HG03442 (cell line): ENCODE measurements at regions not wholly inside any gene's neighbourhood (a gene's known extent, or its start where the extent isn't known, plus 50 kb on each side); places are given as distances from the start of the nearest gene placed in this dataset.
"Not testable (repeated sequence)": the region's sequence is repeated elsewhere in the genome, so short reads cannot be mapped to it uniquely, and the experiment has no call there.

ENCODE experiments used
- ATAC-seq: cut with Tn5 transposase; IDR thresholded peaks from one replicate; pipeline ENCODE4 v1.9.1; 2021; ENCODE audit warnings: mild to moderate bottlenecking, moderate library complexity; ENCODE audit not compliant: unreplicated experiment

GRCh38 chr12:92987362-92987761 lies 58.3 kb upstream of the EEA1 start:
- ATAC-seq = no peak

DNA sequence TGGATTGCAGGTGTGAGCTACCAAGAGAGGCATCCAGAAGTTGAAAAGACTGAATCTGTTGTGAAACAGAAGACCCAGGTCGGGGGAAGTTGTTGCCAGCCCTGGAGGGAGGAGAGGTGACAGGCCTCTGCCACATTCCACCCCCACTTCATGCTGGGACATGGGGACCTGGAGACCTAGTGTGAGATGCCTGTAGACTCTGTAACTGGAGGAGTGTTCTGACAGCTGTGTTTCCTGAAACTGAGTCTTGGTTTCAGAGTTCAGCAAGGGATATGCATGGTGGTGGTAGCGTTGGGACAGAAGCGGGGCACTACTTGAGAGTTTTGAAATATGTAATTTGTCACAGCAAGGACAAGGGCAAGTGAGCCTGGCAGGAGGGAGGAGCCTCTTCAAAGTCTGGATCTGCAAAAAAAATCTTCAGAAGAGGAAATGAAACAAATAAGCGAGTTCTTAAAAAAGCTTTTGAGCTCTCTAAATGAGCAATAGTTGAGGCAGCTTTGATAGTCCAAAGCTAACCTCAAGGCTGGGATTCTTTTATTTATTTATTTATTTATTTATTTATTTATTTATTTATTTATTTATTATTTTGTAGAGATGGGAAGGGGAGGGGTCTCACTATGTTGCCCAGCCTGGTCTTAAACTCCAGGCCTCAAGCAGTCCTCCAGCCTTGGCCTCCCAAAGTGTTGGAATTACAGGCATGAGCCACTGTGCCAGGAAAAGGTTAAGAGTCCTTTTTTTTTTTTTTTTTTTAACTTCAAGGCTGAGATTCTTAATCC lies 58.9 kb upstream of the EEA1 start:
- peak; percentile 85 for ATAC-seq

- ATAC-seq = no peak
Observed at GRCh38 chr12:92988622-92989130, 59.6 kb upstream of the EEA1 start.

DNA sequence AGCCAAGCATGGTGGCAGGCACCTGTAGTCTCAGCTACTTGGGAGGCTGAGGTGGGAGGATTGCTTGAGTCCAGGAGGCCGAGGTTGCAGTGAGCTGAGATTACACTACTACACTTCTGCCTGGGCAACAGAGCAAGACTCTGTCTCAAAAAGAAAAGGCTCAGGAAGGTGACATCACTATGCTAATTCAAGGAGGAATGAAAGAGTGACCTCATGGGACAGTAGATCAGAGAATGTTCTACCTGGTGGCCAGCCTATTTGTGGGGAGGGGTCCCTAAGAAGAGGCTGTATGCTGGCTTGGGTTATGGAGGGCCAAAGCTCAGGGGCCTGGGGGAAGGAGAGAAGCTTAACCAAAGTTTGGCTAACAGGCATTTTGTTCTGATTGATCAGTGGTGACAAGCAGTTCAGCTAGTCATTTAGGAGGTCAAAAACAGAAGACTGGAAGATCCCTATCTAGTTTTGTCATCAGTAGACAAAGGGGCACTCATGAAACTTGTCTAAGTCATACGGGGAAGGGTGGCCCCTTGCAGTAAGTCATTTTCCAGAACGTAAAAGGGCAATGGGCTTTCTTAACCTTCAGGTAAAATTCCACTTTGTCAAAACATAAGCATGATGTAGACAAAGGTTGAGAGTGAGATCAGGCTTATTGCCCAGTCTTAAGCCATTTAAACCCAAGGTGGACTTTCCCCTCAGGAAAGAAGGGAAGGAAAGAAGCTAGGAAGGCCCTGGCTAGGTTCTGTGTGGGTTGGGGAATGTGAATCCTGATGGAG lies 60.8 kb upstream of the EEA1 start:
- no peak for ATAC-seq

DNA sequence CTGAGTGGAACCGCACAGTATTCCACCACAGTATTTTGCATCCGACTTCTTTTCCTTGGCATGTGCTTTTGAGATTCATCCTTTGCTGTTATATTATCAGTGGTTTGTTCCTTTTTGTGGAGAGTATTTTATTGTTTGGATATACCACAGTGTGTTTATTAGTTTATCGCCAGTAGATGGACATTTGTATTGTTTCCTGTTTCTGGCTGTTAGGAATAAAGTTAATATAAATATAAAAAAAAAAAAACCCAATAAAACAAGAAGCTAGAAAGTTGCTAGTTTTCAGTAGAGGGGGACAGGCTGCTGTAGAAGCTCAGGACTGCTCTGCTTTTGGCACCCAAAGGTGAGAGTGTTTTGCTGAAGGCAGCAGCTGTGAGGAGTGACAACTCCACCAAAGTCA lies 62.0 kb upstream of the EEA1 start:
- ATAC-seq = no peak

DNA sequence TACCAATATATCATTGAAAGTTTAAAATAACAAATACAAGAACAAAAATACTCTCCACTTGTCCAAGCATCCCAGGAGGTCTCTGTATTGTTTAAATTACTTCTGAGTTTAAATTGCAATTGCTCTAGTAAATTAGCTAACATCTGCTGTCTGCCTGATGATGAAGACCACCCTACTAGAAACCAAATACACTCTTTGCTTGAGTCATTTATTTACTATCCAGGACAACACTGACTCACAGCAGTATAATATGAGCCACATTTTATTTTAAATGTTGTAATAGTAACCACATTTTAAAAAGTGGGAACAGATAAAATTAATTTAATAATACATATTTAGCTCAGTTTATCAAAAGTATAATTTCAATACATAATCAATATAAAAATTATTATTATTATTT lies 62.9 kb upstream of the EEA1 start:
- ATAC-seq = no peak

GRCh38 chr12:92993259-92993658 lies 64.2 kb upstream of the EEA1 start:
- ATAC-seq = no peak

- ATAC-seq = peak; percentile 75
Observed at GRCh38 chr12:92995258-92995903, 66.3 kb upstream of the EEA1 start.

GRCh38 chr12:93000026-93000425 lies 70.9 kb upstream of the EEA1 start:
- no peak for ATAC-seq

DNA sequence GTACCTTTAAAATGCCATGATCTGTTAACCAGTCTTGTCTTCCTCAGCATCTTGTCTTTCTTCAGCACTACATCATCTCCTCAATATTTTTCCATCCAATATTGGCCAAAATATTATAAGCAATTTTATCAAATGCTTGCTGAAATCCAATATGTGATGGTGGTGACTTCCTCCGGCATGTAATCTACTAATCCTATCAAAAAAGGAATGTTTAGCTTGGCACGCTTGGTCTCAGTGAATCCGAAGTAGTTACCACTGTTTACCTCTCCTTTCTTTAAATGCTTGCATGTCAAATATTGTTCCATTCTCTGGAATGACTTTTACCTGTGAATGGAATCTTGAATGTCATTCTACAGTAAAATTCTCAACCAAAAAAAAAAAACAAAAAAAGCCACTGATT lies 72.3 kb upstream of the EEA1 start:
- ATAC-seq = no peak

- ATAC-seq = no peak
Observed at GRCh38 chr12:93002293-93003054, 73.4 kb upstream of the EEA1 start.

GRCh38 chr12:93003531-93004239 lies 74.6 kb upstream of the EEA1 start:
- no peak for ATAC-seq

DNA sequence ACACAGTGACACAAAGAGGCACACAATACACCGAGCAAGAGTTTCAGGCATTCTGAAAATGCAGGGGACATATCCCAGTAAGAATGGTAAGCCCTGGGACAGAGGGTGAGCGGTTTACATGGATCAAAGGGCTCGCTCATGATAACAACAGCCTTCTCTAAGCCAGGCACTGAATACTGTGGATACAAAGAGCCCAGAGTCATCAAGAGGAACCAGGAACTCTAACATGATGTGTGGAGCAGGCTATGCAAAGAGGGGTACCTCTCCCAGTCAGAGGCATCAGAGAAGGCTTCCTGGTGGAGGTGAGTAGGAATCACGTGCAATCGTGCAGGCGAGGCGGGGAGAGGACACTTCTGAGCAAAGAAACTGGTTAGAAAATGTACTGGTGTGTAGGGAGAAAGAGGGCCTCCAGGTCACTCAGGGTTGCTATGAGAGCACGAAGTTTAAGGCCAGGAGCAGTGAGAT lies 76.9 kb upstream of the EEA1 start:
- no peak for ATAC-seq

GRCh38 chr12:93006471-93007208 lies 77.5 kb upstream of the EEA1 start:
- no peak for ATAC-seq

DNA sequence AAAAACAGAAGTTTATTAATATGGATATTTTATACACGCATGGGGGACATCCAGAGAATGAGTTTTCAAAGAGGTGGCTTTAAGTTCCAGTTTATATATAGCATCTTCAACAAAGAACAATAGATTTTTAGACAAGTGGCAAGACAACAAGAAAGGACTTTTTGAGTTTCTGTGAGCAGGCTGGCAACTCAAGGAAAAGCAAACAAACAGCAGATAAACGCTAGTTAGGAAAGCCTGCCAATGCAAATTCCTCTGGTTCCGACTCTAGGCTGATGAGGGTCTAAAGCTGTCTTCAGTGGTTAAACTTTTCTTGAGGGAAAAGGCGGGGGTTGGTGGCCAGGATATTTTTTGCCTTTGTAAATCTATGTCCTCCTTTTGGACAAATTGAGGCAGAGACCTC lies 78.4 kb upstream of the EEA1 start:
- ATAC-seq = no peak

DNA sequence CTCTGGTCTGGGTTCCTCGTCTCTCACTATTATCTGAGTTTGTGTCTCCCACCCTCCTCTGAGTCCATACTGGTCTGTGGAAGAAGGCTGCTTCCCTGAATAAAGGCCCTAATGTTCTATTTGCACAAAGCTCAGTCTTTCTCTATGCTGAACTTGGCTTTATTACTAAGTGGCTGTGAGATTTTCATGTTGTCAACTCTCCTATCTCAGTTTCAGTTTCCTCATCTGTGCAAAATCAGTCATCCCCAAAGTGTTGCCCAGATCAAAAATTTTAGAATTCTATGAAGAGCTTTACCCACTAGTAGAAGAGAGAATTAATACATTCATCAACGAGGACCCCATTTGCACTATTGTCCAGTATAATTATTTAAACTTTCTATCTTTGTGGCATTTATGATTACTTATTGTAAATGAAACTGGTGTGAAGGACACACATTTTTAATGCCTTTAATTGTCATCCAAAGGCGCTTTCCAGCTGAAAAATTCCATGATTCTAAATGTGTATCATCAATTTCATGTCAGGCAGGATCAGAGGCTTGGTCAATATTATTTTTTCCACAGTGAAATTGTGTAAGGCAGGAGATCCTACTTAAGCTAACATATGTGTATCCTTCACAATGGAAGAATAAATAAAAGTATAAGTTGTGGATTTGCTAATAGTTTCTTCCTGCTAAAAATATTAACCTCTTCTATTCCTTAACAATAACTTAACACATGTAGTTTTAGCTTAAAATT lies 79.1 kb upstream of the EEA1 start:
- ATAC-seq = peak; percentile 74

DNA sequence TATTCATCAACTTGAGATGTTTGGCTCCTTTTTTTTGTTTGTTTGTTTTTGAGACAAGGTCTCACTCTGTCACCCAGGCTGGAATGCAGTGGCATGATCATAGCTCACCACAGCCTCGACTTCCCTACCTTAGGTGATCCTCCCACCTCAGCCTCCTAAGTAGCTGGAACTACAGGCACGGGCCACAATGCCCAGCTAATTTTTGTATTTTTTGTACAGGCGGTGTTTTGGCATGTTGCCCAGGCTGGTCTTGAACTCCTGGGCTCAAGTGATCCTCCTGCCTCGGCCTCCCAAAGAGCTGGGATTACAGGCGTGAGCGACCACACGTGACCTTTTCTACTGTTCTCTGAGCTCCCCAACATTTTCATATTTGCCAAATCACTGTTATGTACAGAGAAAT lies 79.8 kb upstream of the EEA1 start:
- ATAC-seq = not testable (repeated sequence)

GRCh38 chr12:93009533-93009932 lies 80.4 kb upstream of the EEA1 start:
- ATAC-seq = no peak

DNA sequence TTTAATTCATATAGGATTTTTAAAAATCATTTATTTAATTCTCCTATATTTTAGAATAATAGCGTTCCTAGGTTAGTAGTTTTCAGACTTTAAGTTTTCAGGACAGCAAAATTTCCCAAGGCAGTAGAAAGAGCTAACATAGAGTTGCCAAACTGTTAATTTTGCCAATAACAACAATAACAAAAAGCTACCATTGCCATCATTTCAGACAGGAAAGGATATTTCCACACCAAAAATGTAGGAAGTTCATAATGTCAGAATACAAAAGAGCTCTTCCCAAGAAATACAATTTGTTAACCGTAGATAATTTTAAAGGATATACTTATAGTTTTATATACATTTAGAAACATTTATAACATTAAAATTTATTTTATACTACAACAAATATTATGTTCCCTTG lies 81.4 kb upstream of the EEA1 start:
- no peak for ATAC-seq
